ENCODE measurements at regions not wholly inside any gene's neighbourhood (a gene's known extent, or its start where the extent isn't known, plus 50 kb on each side); places are given as distances from the start of the nearest gene placed in this dataset.

DNA sequence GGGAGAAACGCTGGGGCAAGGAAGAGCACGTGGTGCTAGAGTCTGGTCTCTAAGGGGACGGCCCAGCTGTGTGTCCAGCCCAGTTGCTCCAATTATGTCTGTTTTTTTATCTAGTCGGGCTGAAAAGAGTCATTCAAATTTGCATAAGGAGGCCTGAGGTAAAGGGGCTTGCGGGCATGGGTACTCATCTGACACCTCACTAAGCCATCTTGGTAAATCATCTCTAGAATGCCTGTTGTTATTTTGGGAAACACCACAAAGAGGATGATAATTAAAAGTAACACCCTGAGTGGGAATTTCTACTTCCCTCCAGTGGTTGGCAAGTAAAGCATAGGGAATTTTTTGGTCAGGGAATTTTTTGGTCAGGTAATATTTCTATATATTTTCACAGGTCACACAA, 196.1 kb upstream of the ALG10B start:
- TF ChIP-seq, protein P1, sequence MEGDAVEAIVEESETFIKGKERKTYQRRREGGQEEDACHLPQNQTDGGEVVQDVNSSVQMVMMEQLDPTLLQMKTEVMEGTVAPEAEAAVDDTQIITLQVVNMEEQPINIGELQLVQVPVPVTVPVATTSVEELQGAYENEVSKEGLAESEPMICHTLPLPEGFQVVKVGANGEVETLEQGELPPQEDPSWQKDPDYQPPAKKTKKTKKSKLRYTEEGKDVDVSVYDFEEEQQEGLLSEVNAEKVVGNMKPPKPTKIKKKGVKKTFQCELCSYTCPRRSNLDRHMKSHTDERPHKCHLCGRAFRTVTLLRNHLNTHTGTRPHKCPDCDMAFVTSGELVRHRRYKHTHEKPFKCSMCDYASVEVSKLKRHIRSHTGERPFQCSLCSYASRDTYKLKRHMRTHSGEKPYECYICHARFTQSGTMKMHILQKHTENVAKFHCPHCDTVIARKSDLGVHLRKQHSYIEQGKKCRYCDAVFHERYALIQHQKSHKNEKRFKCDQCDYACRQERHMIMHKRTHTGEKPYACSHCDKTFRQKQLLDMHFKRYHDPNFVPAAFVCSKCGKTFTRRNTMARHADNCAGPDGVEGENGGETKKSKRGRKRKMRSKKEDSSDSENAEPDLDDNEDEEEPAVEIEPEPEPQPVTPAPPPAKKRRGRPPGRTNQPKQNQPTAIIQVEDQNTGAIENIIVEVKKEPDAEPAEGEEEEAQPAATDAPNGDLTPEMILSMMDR (IDR thresholded peaks at IDR 0.05; ENCODE audit: extremely low read depth in 1 of 2, insufficient read depth in 1 of 2, low read depth in 1 of 2, low read length in 2 of 2) = no peak
- TF ChIP-seq EZH2 (IDR thresholded peaks at IDR 0.05; ENCODE audit: borderline replicate concordance, low read depth, low read length, severe bottlenecking) (no peak), POLR2A (IDR thresholded peaks at IDR 0.05; ENCODE audit: low read depth, low read length) (no peak), POLR2AphosphoS5 (IDR thresholded peaks at IDR 0.05; ENCODE audit: insufficient read depth, low read depth, low read length) (no peak)
- TF ChIP-seq, protein P2, sequence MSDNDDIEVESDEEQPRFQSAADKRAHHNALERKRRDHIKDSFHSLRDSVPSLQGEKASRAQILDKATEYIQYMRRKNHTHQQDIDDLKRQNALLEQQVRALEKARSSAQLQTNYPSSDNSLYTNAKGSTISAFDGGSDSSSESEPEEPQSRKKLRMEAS (IDR thresholded peaks at IDR 0.05; ENCODE audit: insufficient read depth, insufficient read length) = no peak
